ENCODE measurements at regions not wholly inside any gene's neighbourhood (a gene's known extent, or its start where the extent isn't known, plus 50 kb on each side); places are given as distances from the start of the nearest gene placed in this dataset.

GRCh38 chr3:188076176-188076575 is 77.8 kb upstream of the LPP start:
- no TSS peak for BruUV-seq (replicated peaks)
- CTCF ChIA-PET (ENCODE audit: unreplicated experiment) = no interaction called here
- H3K9me2 ChIP-seq (ENCODE audit: insufficient read depth, low read length) = no peaks in the 10 kb centered on the region

GRCh38 chr3:188077160-188077799 is 76.7 kb upstream of the LPP start:
- Histone ChIP-seq H3K4me1 (ENCODE audit: insufficient read depth, low read length, poor library complexity, severe bottlenecking) (peaks cover 16% of the 10 kb centered on the region), H4K20me1 (ENCODE audit: insufficient read depth, low read length) (no peaks in the 10 kb centered on the region), H3K27ac (ENCODE audit: low read depth, low read length, poor library complexity, severe bottlenecking) (no peak overlapping the region), H2AFZ (ENCODE audit: low read length) (no peak overlapping the region), H3K9me3 (ENCODE audit: low read length) (peaks cover 15% of the 10 kb centered on the region; the same call in 1 of the 2 replicates), H3K36me3 (ENCODE audit: insufficient read depth, low read length) (peaks cover 4% of the 10 kb centered on the region; the same call in 1 of the 2 replicates), H3K9me2 (ENCODE audit: insufficient read depth, low read length) (no peaks in the 10 kb centered on the region), H3K4me2 (ENCODE audit: low read length) (no peak overlapping the region), H3K4me3 (ENCODE audit: low read depth, low read length, poor library complexity, severe bottlenecking) (no peak overlapping the region), H3K79me2 (ENCODE audit: insufficient read depth, low read depth, low read length) (no peaks in the 10 kb centered on the region)
- CTCF ChIA-PET (ENCODE audit: unreplicated experiment) = interaction anchor here (1.7 kb wide), 1 partner anchor 35 kb away, joined by 6 read pairs; no protein-coding TSS in a partner anchor
- intact Hi-C loops (cut with micrococcal nuclease; ENCODE audit: unreplicated experiment) = no loop called here
- DNase-seq (ENCODE audit: low spot score) = no peak
- TF ChIP-seq EZH2phosphoT487 (IDR thresholded peaks at IDR 0.05; ENCODE audit: borderline replicate concordance, low read depth, low read length) (no peak), CTCF (conservative IDR thresholded peaks at IDR 0.05; ENCODE audit: low read length) (no peak)
- no TSS peak for BruUV-seq (replicated peaks)
- POLR2A ChIA-PET = interaction anchor here (0.7 to 2.5 kb wide), 8 partner anchors 9 to 34 kb away, joined by 3 to 13 read pairs (median 5); no protein-coding TSS in a partner anchor

More at GRCh38 chr3:188076176-188076575, 77.8 kb upstream of the LPP start:
- H4K20me1 ChIP-seq (ENCODE audit: insufficient read depth, low read length) = no peaks in the 10 kb centered on the region
- no peak overlapping the region for H3K27ac ChIP-seq (ENCODE audit: low read depth, low read length, poor library complexity, severe bottlenecking)
- POLR2A ChIA-PET = interaction anchor here (0.5 to 1.6 kb wide), 4 partner anchors 9 to 466 kb away, joined by 3 to 13 read pairs (median 5); no protein-coding TSS in a partner anchor
- no peak overlapping the region for H3K4me2 ChIP-seq (ENCODE audit: low read length)
- no peaks in the 10 kb centered on the region for H3K79me2 ChIP-seq (ENCODE audit: insufficient read depth, low read depth, low read length)
- peaks cover 4% of the 10 kb centered on the region; the same call in 1 of the 2 replicates for H3K36me3 ChIP-seq (ENCODE audit: insufficient read depth, low read length)
- no peak overlapping the region for H2AFZ ChIP-seq (ENCODE audit: low read length)
- H3K9me3 ChIP-seq (ENCODE audit: low read length) = peaks cover 15% of the 10 kb centered on the region; the same call in 1 of the 2 replicates
- intact Hi-C loops (cut with micrococcal nuclease; ENCODE audit: unreplicated experiment) = no loop called here
- DNase-seq (ENCODE audit: low spot score) = no peak
- H3K4me1 ChIP-seq (ENCODE audit: insufficient read depth, low read length, poor library complexity, severe bottlenecking) = peaks cover 16% of the 10 kb centered on the region
- no peak overlapping the region for H3K4me3 ChIP-seq (ENCODE audit: low read depth, low read length, poor library complexity, severe bottlenecking)
- TF ChIP-seq CTCF (conservative IDR thresholded peaks at IDR 0.05; ENCODE audit: low read length) (no peak), EZH2phosphoT487 (IDR thresholded peaks at IDR 0.05; ENCODE audit: borderline replicate concordance, low read depth, low read length) (no peak)

DNA sequence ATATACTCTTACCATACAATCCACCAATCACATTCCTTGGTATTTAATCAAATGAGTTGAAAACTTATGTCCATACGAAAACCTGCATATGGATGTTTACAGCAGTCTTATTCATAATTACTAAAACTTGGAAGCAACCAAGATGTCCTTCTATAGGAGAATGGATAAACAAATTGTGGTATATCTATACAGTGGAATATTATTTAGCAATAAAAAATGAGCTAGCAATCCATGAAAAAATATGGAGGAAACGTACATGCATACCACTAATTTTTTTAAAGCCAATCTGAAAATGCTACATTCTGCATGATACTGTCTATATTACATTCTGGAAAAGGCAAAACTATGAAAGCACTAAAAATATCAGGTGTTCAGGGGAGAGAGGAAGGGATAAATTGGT is 73.9 kb upstream of the LPP start:
- H3K27ac ChIP-seq (ENCODE audit: low read depth, low read length, poor library complexity, severe bottlenecking) = no peak overlapping the region
- H3K79me2 ChIP-seq (ENCODE audit: insufficient read depth, low read depth, low read length) = no peaks in the 10 kb centered on the region
- H3K4me2 ChIP-seq (ENCODE audit: low read length) = no peak overlapping the region
- H3K4me1 ChIP-seq (ENCODE audit: insufficient read depth, low read length, poor library complexity, severe bottlenecking) = peaks cover 36% of the 10 kb centered on the region
- no peaks in the 10 kb centered on the region for H3K9me2 ChIP-seq (ENCODE audit: insufficient read depth, low read length)
- peaks cover 4% of the 10 kb centered on the region; the same call in 1 of the 2 replicates for H3K36me3 ChIP-seq (ENCODE audit: insufficient read depth, low read length)
- H4K20me1 ChIP-seq (ENCODE audit: insufficient read depth, low read length) = no peaks in the 10 kb centered on the region
- no peak for DNase-seq (ENCODE audit: low spot score)
- intact Hi-C loops (cut with micrococcal nuclease; ENCODE audit: unreplicated experiment) = no loop called here
- ChIA-PET CTCF (ENCODE audit: unreplicated experiment) (no interaction called here), POLR2A (interaction anchor here (0.6 to 9.9 kb wide), 2 partner anchors 78 to 109 kb away, joined by 3 to 174 read pairs; no protein-coding TSS in a partner anchor)
- TF ChIP-seq CTCF (conservative IDR thresholded peaks at IDR 0.05; ENCODE audit: low read length) (no peak), EZH2phosphoT487 (IDR thresholded peaks at IDR 0.05; ENCODE audit: borderline replicate concordance, low read depth, low read length) (no peak)
- no peak overlapping the region for H3K4me3 ChIP-seq (ENCODE audit: low read depth, low read length, poor library complexity, severe bottlenecking)
- peaks cover 15% of the 10 kb centered on the region; the same call in 1 of the 2 replicates for H3K9me3 ChIP-seq (ENCODE audit: low read length)
- H2AFZ ChIP-seq (ENCODE audit: low read length) = no peak overlapping the region
- BruUV-seq (replicated peaks) = no TSS peak
